Cardiac fibroblast (primary cell): ENCODE measurements at regions not wholly inside any gene's neighbourhood (a gene's known extent, or its start where the extent isn't known, plus 50 kb on each side); places are given as distances from the start of the nearest gene placed in this dataset.
"Not testable (repeated sequence)": the region's sequence is repeated elsewhere in the genome, so short reads cannot be mapped to it uniquely, and the experiment has no call there.

ENCODE experiments used
- DNase-seq, 2 donors: peaks; one replicate each; pipeline versions ENCODE4 v3.0.0 to v3.0.0-alpha.2; 2010; ENCODE audit warnings: low read depth in 2 of 2
- H3K4me3 ChIP-seq, 2 donors: replicated peaks in 1 of 2; 1 replicate in 1 of 2; 2 replicates in 1 of 2; pipeline ENCODE4 v1.5.1; 2011; ENCODE audit warnings: low read depth in 2 of 2, low read length in 2 of 2, mild to moderate bottlenecking in 2 of 2, moderate library complexity in 1 of 2
- TF ChIP-seq, protein P1 (sequence below): IDR thresholded peaks from one replicate; pipeline ENCODE4 v1.5.1; 2011; ENCODE audit warnings: low read depth, mild to moderate bottlenecking, low read length, inconsistent platforms

GRCh38 chr4:62449538-62449937, 1249.4 kb downstream of the ADGRL3 start:
- no peak overlapping the region for H3K4me3 ChIP-seq
- DNase-seq = no peak
- TF ChIP-seq, protein P1, sequence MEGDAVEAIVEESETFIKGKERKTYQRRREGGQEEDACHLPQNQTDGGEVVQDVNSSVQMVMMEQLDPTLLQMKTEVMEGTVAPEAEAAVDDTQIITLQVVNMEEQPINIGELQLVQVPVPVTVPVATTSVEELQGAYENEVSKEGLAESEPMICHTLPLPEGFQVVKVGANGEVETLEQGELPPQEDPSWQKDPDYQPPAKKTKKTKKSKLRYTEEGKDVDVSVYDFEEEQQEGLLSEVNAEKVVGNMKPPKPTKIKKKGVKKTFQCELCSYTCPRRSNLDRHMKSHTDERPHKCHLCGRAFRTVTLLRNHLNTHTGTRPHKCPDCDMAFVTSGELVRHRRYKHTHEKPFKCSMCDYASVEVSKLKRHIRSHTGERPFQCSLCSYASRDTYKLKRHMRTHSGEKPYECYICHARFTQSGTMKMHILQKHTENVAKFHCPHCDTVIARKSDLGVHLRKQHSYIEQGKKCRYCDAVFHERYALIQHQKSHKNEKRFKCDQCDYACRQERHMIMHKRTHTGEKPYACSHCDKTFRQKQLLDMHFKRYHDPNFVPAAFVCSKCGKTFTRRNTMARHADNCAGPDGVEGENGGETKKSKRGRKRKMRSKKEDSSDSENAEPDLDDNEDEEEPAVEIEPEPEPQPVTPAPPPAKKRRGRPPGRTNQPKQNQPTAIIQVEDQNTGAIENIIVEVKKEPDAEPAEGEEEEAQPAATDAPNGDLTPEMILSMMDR = no peak

GRCh38 chr4:62448911-62449310, 1248.8 kb downstream of the ADGRL3 start:
- DNase-seq = no peak
- TF ChIP-seq, protein P1 = no peak

DNA sequence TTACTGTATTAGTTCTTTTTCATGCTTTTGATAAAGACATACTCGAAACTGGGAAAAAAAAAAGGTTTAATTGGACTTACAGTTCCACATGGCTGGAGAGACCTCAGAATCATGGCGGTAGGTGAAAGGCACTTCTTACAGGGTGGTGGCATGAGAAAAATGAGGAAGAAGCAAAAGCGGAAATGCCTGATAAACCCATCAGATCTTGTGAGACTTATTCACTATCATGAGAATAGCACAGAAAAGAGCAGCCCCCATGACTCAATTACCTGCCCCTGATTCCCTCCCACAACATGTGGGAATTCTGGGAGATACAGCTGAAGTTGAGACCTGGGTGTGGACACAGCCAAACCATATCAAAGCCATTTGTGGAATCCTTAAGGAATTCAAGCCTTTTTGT, 1238.9 kb downstream of the ADGRL3 start:
- DNase-seq = no peak
- H3K4me3 ChIP-seq = no peak overlapping the region
- TF ChIP-seq, protein P1 = no peak

More at GRCh38 chr4:62448911-62449310, 1248.8 kb downstream of the ADGRL3 start:
- H3K4me3 ChIP-seq = no peak overlapping the region

DNA sequence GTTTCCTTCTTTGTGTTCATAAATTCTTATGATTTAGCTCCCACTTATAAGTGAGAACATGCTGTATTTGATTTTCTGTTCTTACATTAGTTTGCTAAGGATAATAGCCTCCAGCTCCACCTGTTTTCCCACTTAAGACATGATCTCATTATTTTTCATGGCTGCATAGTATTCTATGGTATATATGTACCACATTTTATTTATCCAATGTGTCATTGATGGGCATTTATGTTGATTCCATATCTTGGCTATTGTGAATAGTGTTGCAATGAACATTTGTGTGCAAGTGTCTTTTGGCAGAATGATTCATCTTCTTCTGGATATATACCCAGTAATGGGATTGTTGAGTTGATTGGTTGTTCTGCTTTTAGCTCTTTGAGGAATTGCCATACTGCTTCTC, 1234.8 kb downstream of the ADGRL3 start:
- no peak for DNase-seq
- TF ChIP-seq, protein P1 = no peak

DNA sequence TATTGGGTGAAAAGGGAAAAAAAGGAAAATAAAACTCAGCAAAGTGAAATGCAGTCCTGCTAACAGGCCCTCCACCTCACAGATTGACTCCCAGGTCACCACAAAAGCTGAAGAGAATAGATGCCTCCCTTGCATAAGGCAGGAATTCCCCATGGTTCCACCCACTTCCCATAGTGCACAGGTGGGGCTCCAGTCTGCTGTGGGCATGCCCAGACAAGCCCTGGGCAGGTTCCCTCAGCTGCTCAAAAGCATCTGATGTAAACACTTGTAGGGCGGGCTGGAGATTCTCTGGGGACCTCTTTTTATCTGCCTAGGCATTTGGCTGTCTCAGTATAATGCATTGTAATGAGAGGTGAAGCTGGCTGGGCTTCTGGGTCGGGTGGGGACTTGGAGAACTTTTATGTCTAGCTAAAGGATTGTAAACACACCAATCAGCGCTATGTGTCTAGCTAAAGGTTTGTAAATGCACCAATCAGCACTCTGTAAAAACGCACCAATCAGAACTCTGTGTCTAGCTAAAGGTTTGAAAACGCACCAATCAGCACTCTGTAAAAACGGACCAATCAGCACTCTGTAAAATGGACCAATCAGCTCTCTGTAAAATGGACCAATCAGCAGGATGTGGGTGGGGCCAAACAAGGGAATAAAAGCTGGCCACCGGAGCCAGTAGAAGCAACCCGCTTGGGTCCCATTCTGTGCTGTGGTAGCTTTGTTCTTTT, 1231.5 kb downstream of the ADGRL3 start:
- H3K4me3 ChIP-seq = not testable (repeated sequence)
- DNase-seq = peak in 1 of 2 donors; percentile 6

More for the DNA sequence above, 1234.8 kb downstream of the ADGRL3 start:
- H3K4me3 ChIP-seq = no peak overlapping the region

GRCh38 chr4:62429297-62429696, 1229.2 kb downstream of the ADGRL3 start:
- DNase-seq = no peak
- H3K4me3 ChIP-seq = no peak overlapping the region
- TF ChIP-seq, protein P1 = no peak

- TF ChIP-seq, protein P1 = no peak
- H3K4me3 ChIP-seq = no peak overlapping the region
- DNase-seq = no peak
Observed at GRCh38 chr4:62415256-62415655, 1215.1 kb downstream of the ADGRL3 start.
